HCT116 (cell line): ENCODE measurements at regions not wholly inside any gene's neighbourhood (a gene's known extent, or its start where the extent isn't known, plus 50 kb on each side); places are given as distances from the start of the nearest gene placed in this dataset.

Experiments
- ATAC-seq: fragments of 200-7000 bp; cut with Tn5 transposase; 2 replicates; pipeline ENCODE4 v1.9.1; 2020; ENCODE audit warnings: mild to moderate bottlenecking, moderate library complexity
- BruUV-seq: library from RNA; stranded (reverse); fragments of 400-500 nt; replicated peaks from 2 replicates; lab custom pipeline; 2021; lab: Mats Ljungman, UMichigan
- CTCF ChIA-PET: fragments of 300-600 bp; sonication (Branson Sonifier 250); formaldehyde crosslinking; loops from one replicate; lab custom pipeline; 2021; ENCODE audit warnings: antibody characterized with exemption; lab: Charles Lee
- POLR2A ChIA-PET: fragments of 300-600, 350-600 bp; sonication (Branson Sonifier 250); formaldehyde crosslinking; loops from one replicate; lab custom pipeline; 2021; ENCODE audit warnings: antibody characterized with exemption; lab: Charles Lee
- RAD21 ChIA-PET, 2 experiments: fragments of 300-600 bp; sonication (Branson Sonifier 250); formaldehyde crosslinking; loops; one replicate each; lab custom pipeline; 2023; ENCODE audit warnings: low total read pairs in 2 of 2; ENCODE audit not compliant: uncharacterized antibody in 2 of 2, unreplicated experiment in 2 of 2, low non-redundant PET in 1 of 2; lab: Charles Lee
- DNase-seq: peaks from one replicate; pipeline ENCODE4 v3.0.0-alpha.2; 2010; ENCODE audit warnings: low read depth, low spot score
- H2AFZ ChIP-seq: fragments of 200-600 bp; shearing (Covaris generic), sonication (generic); 2 replicates; pipeline ENCODE4 v1.6.1; 2017; ENCODE audit warnings: low read depth, mixed run types, mixed read lengths, antibody characterized with exemption, low read length; ENCODE audit not compliant: poor library complexity, severe bottlenecking
- H3K27ac ChIP-seq: 2 replicates; pipeline ENCODE4 v1.5.1; 2012; ENCODE audit warnings: low read depth, low read length
- H3K27me3 ChIP-seq: fragments of 200-600 bp; sonication (generic); 2 replicates; pipeline ENCODE4 v1.6.1; 2016; ENCODE audit warnings: mixed run types, low read length, mixed read lengths; ENCODE audit not compliant: insufficient read depth
- H3K36me3 ChIP-seq, 2 experiments: fragments of 200-500 bp in 1 of 2; fragments of 200-600 bp in 1 of 2; sonication (Bioruptor generic) in 1 of 2; sonication (generic) in 1 of 2; 2 replicates each; pipeline versions ENCODE4 v1.5.1 to v1.6.1; 2014 to 2016; ENCODE audit warnings: low read length in 2 of 2, inconsistent platforms in 1 of 2, mixed read lengths in 1 of 2, mixed run types in 1 of 2; ENCODE audit not compliant: insufficient read depth in 2 of 2, control insufficient read depth in 1 of 2
- H3K4me1 ChIP-seq, 2 experiments: fragments of 200-600 bp in 1 of 2; sonication (generic) in 1 of 2; 2 replicates each; pipeline versions ENCODE4 v1.5.1 to v1.6.1; 2012 to 2017; ENCODE audit warnings: low read length in 2 of 2, inconsistent platforms in 1 of 2, mild to moderate bottlenecking in 1 of 2, mixed read lengths in 1 of 2, mixed run types in 1 of 2, moderate library complexity in 1 of 2; ENCODE audit not compliant: insufficient read depth in 2 of 2, control insufficient read depth in 1 of 2
- H3K4me2 ChIP-seq: fragments of 200-600 bp; sonication (generic); 2 replicates; pipeline ENCODE4 v1.6.1; 2017; ENCODE audit warnings: mixed run types, low read length, mixed read lengths
- H3K4me3 ChIP-seq, 2 experiments: fragments of 200-600 bp in 1 of 2; sonication (generic) in 1 of 2; replicated peaks in 1 of 2; 2 replicates each; pipeline ENCODE4 v1.5.1; 2011 to 2016; ENCODE audit warnings: low read length in 2 of 2, control low read depth in 1 of 2, low read depth in 1 of 2, mild to moderate bottlenecking in 1 of 2, mixed read lengths in 1 of 2, mixed run types in 1 of 2
- H3K79me2 ChIP-seq: fragments of 200-600 bp; sonication (generic); 2 replicates; pipeline ENCODE4 v1.6.1; 2017; ENCODE audit warnings: mild to moderate bottlenecking, mixed run types, low read length, moderate library complexity, mixed read lengths; ENCODE audit not compliant: insufficient read depth
- H3K9ac ChIP-seq: fragments of 200-600 bp; sonication (generic); 2 replicates; pipeline ENCODE4 v1.6.1; 2016; ENCODE audit warnings: low read length, mixed read lengths
- H3K9me2 ChIP-seq: fragments of 200-600 bp; sonication (generic), shearing (Covaris generic); 2 replicates; pipeline ENCODE4 v1.6.1; 2017; ENCODE audit warnings: mixed run types, mild to moderate bottlenecking, moderate library complexity; ENCODE audit not compliant: insufficient read depth
- H3K9me3 ChIP-seq, 2 experiments: fragments of 200-500 bp in 1 of 2; fragments of 200-600 bp in 1 of 2; sonication (Bioruptor generic) in 1 of 2; sonication (generic) in 1 of 2; 2 replicates each; pipeline ENCODE4 v1.6.1; 2014 to 2017; ENCODE audit warnings: low read length in 2 of 2, mixed read lengths in 2 of 2, inconsistent platforms in 1 of 2, low read depth in 1 of 2, mild to moderate bottlenecking in 1 of 2, mixed run types in 1 of 2, moderate library complexity in 1 of 2; ENCODE audit not compliant: control insufficient read depth in 1 of 2, insufficient read depth in 1 of 2
- H4K20me1 ChIP-seq: fragments of 200-600 bp; sonication (generic), shearing (Covaris generic); 2 replicates; pipeline ENCODE4 v1.6.1; 2017; ENCODE audit warnings: mixed run types, mild to moderate bottlenecking, moderate library complexity; ENCODE audit not compliant: insufficient read depth
- ATF3 ChIP-seq: IDR thresholded peaks from 2 replicates; pipeline ENCODE4 v1.6.1; 2012
- CBX3 ChIP-seq: IDR thresholded peaks from 2 replicates; pipeline ENCODE4 v1.6.1; 2012; ENCODE audit warnings: low read depth
- CTCF ChIP-seq, 3 experiments: fragments of 200-600 bp in 1 of 3; sonication (generic) in 1 of 3; IDR thresholded peaks in 2 of 3; conservative IDR thresholded peaks in 1 of 3; 2 replicates each; pipeline ENCODE4 v1.5.1; 2012 to 2017; ENCODE audit warnings: low read depth in 2 of 3, low read length in 2 of 3, antibody characterized with exemption in 1 of 3, borderline replicate concordance in 1 of 3, control low read depth in 1 of 3, mild to moderate bottlenecking in 1 of 3, mixed read lengths in 1 of 3, mixed run types in 1 of 3, moderate library complexity in 1 of 3; ENCODE audit not compliant: insufficient read depth in 1 of 3
- EGR1 ChIP-seq: IDR thresholded peaks from 2 replicates; pipeline ENCODE4 v1.6.1; 2012; ENCODE audit warnings: low read depth
- ELF1 ChIP-seq: IDR thresholded peaks from 2 replicates; pipeline ENCODE4 v1.6.1; 2012; ENCODE audit warnings: low read depth, borderline replicate concordance
- EZH2 ChIP-seq: fragments of 200-600 bp; sonication (generic); IDR thresholded peaks from 2 replicates; pipeline ENCODE4 v1.6.1; 2017; ENCODE audit warnings: antibody characterized with exemption, mixed run types
- EZH2phosphoT487 ChIP-seq: fragments of 200-600 bp; IDR thresholded peaks from 2 replicates; pipeline ENCODE4 v1.6.1; 2018; ENCODE audit warnings: antibody characterized with exemption, borderline replicate concordance
- FOSL1 ChIP-seq: IDR thresholded peaks from 2 replicates; pipeline ENCODE4 v1.6.1; 2012; ENCODE audit warnings: low read depth
- JUND ChIP-seq: IDR thresholded peaks from 2 replicates; pipeline ENCODE4 v1.6.1; 2012
- MAX ChIP-seq: IDR thresholded peaks from 2 replicates; pipeline ENCODE4 v1.6.1; 2012
- POLR2AphosphoS5 ChIP-seq: IDR thresholded peaks from 2 replicates; pipeline ENCODE4 v1.6.1; 2011; ENCODE audit warnings: mild to moderate bottlenecking, low read depth, low read length, moderate library complexity
- RAD21 ChIP-seq: IDR thresholded peaks from 2 replicates; pipeline ENCODE4 v1.6.1; 2012; ENCODE audit warnings: low read depth, mild to moderate bottlenecking
- REST ChIP-seq: IDR thresholded peaks from 2 replicates; pipeline ENCODE4 v1.6.1; 2012; ENCODE audit warnings: low read depth
- SIN3A ChIP-seq: IDR thresholded peaks from 2 replicates; pipeline ENCODE4 v1.6.1; 2012; ENCODE audit warnings: low read depth
- SP1 ChIP-seq: IDR thresholded peaks from 2 replicates; pipeline ENCODE4 v1.6.1; 2012; ENCODE audit warnings: low read depth
- SRF ChIP-seq: IDR thresholded peaks from 2 replicates; pipeline ENCODE4 v1.6.1; 2012; ENCODE audit warnings: low read depth
- TCF7L2 ChIP-seq: IDR thresholded peaks from 2 replicates; pipeline ENCODE4 v1.7.0; 2011; ENCODE audit warnings: borderline replicate concordance, inconsistent platforms; ENCODE audit not compliant: insufficient read depth, insufficient read length; ENCODE audit errors: extremely low read depth
- YY1 ChIP-seq: IDR thresholded peaks from 2 replicates; pipeline ENCODE4 v1.6.1; 2011; ENCODE audit warnings: low read length, low read depth, moderate library complexity, mild to moderate bottlenecking; ENCODE audit not compliant: insufficient replicate concordance; ENCODE audit errors: extremely low read depth
- ZFX ChIP-seq: fragments of 450-650 bp; IDR thresholded peaks from 2 replicates; pipeline ENCODE4 v1.6.1; 2017
- ZNF274 ChIP-seq: fragments of 200-500 bp; sonication (Bioruptor generic); IDR thresholded peaks from 2 replicates; pipeline ENCODE4 v1.6.1; 2014; ENCODE audit warnings: mild to moderate bottlenecking, low read depth, low read length, inconsistent platforms
- intact Hi-C: fragments of 100-400 bp; cut with micrococcal nuclease; formaldehyde crosslinking; loops from 2 replicates; pipeline ENCODE4 v1.10.0; 2022

GRCh38 chr7:28277958-28278357 lies 97.4 kb upstream of the JAZF1 start:
- intact Hi-C loops, result no loop called here

More at GRCh38 chr7:28277958-28278357, 97.4 kb upstream of the JAZF1 start:
- ATAC-seq (no peak), DNase-seq (no peak)
- Histone ChIP-seq H3K27me3 (no peaks in the 10 kb centered on the region), H3K4me1 (no peaks in the 10 kb centered on the region), H3K4me3 (no peak overlapping the region), H3K9me3 (no peaks in the 10 kb centered on the region), H3K36me3 (no peaks in the 10 kb centered on the region), H3K9me2 (no peaks in the 10 kb centered on the region), H3K27ac (no peak overlapping the region), H3K4me2 (no peak overlapping the region), H4K20me1 (no peaks in the 10 kb centered on the region), H3K9ac (no peak overlapping the region), H2AFZ (no peak overlapping the region), H3K79me2 (no peaks in the 10 kb centered on the region)
- ChIA-PET RAD21 (no interaction called here), POLR2A (no interaction called here), CTCF (no interaction called here)
- no TSS peak for BruUV-seq
- TF ChIP-seq POLR2AphosphoS5, result no peak
- no peak for TF ChIP-seq SP1
- TF ChIP-seq JUND, result no peak
- no peak for TF ChIP-seq ZFX
- no peak for TF ChIP-seq SRF
- TF ChIP-seq EGR1, result no peak
- no peak for TF ChIP-seq EZH2phosphoT487
- no peak for TF ChIP-seq EZH2
- TF ChIP-seq ZNF274, result no peak
- TF ChIP-seq REST, result no peak
- TF ChIP-seq SIN3A, result no peak
- TF ChIP-seq RAD21, result no peak
- TF ChIP-seq ELF1, result no peak
- no peak for TF ChIP-seq FOSL1
- TF ChIP-seq CTCF (IDR thresholded peaks at IDR 0.05 in 2 of 3, conservative IDR thresholded peaks at IDR 0.05 in 1 of 3; ENCODE audit: borderline replicate concordance in 1 of 3, insufficient read depth in 1 of 3, low read depth in 2 of 3, low read length in 2 of 3), result no peak
- TF ChIP-seq MAX, result no peak
- no peak for TF ChIP-seq ATF3
- TF ChIP-seq TCF7L2, result no peak
- no peak for TF ChIP-seq YY1
- TF ChIP-seq CBX3, result no peak
